H1 (cell line): ENCODE measurements at regions not wholly inside any gene's neighbourhood (a gene's known extent, or its start where the extent isn't known, plus 50 kb on each side); places are given as distances from the start of the nearest gene placed in this dataset.

Source experiments
- BACH1 ChIP-seq: IDR thresholded peaks from 2 replicates; pipeline ENCODE4 v1.6.1; 2012; ENCODE audit warnings: low read length, improper control_type of control experiment
- CBX8 ChIP-seq: fragments of 300-800, 300-1000 bp; sonication (generic); IDR thresholded peaks from 2 replicates; pipeline ENCODE4 v1.7.1; 2016; ENCODE audit warnings: low read depth, low read length, borderline replicate concordance
- TF ChIP-seq, protein P1 (sequence below), 3 experiments: IDR thresholded peaks; 1 replicate in 2 of 3; 2 replicates in 1 of 3; pipeline versions ENCODE4 v1.5.1 to v1.6.1; 2011; ENCODE audit warnings: low read length in 3 of 3, mild to moderate bottlenecking in 3 of 3, inconsistent platforms in 2 of 3, low read depth in 1 of 3, moderate library complexity in 1 of 3; ENCODE audit not compliant: insufficient read depth in 1 of 3; ENCODE audit errors: control extremely low read depth in 1 of 3

DNA sequence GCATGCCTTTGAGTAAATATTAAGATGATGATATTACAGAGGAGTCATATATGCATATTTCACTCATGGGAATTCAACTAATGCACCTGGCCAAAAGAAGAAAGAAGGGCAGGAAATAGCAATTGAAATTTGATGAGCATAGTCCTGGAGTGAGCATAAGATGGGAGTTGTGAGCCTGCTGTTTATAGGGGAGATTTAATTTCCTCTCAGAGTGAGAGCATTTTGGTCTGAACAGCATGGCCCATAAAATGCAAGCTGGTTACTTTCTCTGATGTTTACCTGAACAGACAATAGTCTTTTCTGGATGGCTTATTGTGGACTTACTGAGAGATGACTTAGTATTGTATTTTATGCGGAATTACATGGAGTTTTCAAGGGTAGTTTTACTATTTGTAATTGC, 53.6 kb downstream of the FHIP1A start (continued):
- TF ChIP-seq CBX8 (no peak), BACH1 (no peak)
- TF ChIP-seq, protein P1, sequence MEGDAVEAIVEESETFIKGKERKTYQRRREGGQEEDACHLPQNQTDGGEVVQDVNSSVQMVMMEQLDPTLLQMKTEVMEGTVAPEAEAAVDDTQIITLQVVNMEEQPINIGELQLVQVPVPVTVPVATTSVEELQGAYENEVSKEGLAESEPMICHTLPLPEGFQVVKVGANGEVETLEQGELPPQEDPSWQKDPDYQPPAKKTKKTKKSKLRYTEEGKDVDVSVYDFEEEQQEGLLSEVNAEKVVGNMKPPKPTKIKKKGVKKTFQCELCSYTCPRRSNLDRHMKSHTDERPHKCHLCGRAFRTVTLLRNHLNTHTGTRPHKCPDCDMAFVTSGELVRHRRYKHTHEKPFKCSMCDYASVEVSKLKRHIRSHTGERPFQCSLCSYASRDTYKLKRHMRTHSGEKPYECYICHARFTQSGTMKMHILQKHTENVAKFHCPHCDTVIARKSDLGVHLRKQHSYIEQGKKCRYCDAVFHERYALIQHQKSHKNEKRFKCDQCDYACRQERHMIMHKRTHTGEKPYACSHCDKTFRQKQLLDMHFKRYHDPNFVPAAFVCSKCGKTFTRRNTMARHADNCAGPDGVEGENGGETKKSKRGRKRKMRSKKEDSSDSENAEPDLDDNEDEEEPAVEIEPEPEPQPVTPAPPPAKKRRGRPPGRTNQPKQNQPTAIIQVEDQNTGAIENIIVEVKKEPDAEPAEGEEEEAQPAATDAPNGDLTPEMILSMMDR (IDR thresholded peaks at IDR 0.05; ENCODE audit: control extremely low read depth in 1 of 3, insufficient read depth in 1 of 3, low read depth in 1 of 3, low read length in 3 of 3), result no peak
